ENCODE measurements at regions not wholly inside any gene's neighbourhood (a gene's known extent, or its start where the extent isn't known, plus 50 kb on each side); places are given as distances from the start of the nearest gene placed in this dataset.

DNA sequence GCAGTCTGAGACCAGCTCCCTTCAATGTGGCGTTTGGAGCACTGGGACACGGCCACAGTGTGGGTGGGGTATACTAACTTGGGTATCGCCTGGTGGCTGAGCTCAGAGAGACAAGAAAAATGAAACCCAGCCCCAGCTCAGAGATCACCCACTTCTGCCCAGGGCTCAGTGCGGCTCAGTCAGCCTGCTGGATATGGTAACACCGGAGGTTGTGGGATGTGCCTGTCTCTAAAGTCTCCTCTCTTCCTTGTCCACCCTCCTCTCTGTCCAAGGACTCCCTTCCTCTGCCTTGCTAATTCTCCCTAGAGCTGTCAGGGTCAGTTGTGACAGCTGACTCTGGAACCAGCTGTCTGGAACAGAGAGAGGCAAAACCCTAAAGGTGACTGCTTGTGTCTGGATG, 149.1 kb downstream of the PTPN20 start:
- DNase-seq (ENCODE audit: low read depth, low spot score): no peak
- Histone ChIP-seq H3K36me3 (ENCODE audit: insufficient read depth, low read length) (no peaks in the 10 kb centered on the region), H3K4me3 (no peak overlapping the region), H3K9me3 (ENCODE audit: low read depth, low read length) (no peaks in the 10 kb centered on the region), H3K9ac (ENCODE audit: insufficient read length) (no peak overlapping the region), H3K27ac (no peak overlapping the region)
- TF ChIP-seq FOXP2 (optimal IDR thresholded peaks at IDR 0.05; ENCODE audit: control extremely low read depth, extremely low read length, insufficient read depth): no peak
- TF ChIP-seq POLR2AphosphoS5 (IDR thresholded peaks at IDR 0.05; ENCODE audit: borderline replicate concordance, low read depth, low read length): no peak
- no peak for TF ChIP-seq EZH2 (IDR thresholded peaks at IDR 0.05)

DNA sequence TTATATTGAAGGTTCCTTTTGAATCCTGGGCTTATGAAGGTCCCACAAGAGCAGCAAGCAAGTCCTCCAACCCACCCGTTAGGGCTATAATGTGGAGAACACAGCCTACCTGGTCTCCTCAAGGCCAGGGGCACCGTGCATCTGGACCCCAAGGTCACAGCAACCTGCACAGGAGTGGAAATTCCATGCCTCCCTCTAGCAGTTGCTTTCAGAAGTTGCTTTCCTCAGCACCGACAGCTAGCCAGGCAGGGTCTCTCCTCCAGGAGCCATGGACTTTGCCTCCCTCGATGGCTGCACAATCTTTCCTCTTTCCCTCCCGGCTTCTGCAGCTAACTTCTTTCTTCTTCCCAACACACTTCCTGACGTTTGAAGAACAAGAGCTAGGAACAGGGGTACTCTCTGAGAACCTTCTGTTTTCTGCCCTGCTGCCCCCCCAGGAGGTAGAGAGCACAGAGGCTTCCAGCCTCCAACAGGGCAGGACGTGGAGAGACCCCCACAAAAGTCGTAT, 149.8 kb downstream of the PTPN20 start:
- no peaks in the 10 kb centered on the region for H3K9me3 ChIP-seq (ENCODE audit: low read depth, low read length)
- H3K27ac ChIP-seq: no peak overlapping the region
- no peaks in the 10 kb centered on the region for H3K36me3 ChIP-seq (ENCODE audit: insufficient read depth, low read length)
- H3K4me3 ChIP-seq: no peak overlapping the region
- DNase-seq (ENCODE audit: low read depth, low spot score): no peak
- H3K9ac ChIP-seq (ENCODE audit: insufficient read length): no peak overlapping the region
- TF ChIP-seq FOXP2 (optimal IDR thresholded peaks at IDR 0.05; ENCODE audit: control extremely low read depth, extremely low read length, insufficient read depth) (no peak), POLR2AphosphoS5 (IDR thresholded peaks at IDR 0.05; ENCODE audit: borderline replicate concordance, low read depth, low read length) (no peak), EZH2 (IDR thresholded peaks at IDR 0.05) (no peak)

DNA sequence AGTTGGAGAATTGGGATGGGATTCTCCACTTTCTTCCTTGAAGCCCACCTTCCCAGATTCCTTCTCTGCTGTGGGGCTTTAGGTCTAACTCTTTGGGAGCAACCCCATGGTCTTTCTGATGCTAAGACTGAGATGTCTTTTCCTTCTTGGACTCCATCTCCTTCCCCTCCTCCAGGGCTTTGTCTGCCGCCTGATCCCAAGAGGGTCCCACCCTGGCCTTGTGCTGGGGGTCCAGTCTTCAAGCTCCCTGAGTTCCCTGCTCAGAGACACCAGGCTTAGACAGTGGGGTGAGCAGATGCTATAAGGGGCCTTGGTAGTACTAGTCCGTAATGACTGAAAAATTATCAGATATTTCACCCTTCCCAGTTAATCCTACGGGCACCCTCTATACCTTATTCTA, 150.5 kb downstream of the PTPN20 start:
- H3K27ac ChIP-seq: no peak overlapping the region
- H3K9ac ChIP-seq (ENCODE audit: insufficient read length): no peak overlapping the region
- TF ChIP-seq FOXP2 (optimal IDR thresholded peaks at IDR 0.05; ENCODE audit: control extremely low read depth, extremely low read length, insufficient read depth): no peak
- TF ChIP-seq POLR2AphosphoS5 (IDR thresholded peaks at IDR 0.05; ENCODE audit: borderline replicate concordance, low read depth, low read length): no peak
- no peak for TF ChIP-seq EZH2 (IDR thresholded peaks at IDR 0.05)
- H3K9me3 ChIP-seq (ENCODE audit: low read depth, low read length): no peaks in the 10 kb centered on the region
- no peak for DNase-seq (ENCODE audit: low read depth, low spot score)
- H3K4me3 ChIP-seq: no peak overlapping the region
- H3K36me3 ChIP-seq (ENCODE audit: insufficient read depth, low read length): no peaks in the 10 kb centered on the region

DNA sequence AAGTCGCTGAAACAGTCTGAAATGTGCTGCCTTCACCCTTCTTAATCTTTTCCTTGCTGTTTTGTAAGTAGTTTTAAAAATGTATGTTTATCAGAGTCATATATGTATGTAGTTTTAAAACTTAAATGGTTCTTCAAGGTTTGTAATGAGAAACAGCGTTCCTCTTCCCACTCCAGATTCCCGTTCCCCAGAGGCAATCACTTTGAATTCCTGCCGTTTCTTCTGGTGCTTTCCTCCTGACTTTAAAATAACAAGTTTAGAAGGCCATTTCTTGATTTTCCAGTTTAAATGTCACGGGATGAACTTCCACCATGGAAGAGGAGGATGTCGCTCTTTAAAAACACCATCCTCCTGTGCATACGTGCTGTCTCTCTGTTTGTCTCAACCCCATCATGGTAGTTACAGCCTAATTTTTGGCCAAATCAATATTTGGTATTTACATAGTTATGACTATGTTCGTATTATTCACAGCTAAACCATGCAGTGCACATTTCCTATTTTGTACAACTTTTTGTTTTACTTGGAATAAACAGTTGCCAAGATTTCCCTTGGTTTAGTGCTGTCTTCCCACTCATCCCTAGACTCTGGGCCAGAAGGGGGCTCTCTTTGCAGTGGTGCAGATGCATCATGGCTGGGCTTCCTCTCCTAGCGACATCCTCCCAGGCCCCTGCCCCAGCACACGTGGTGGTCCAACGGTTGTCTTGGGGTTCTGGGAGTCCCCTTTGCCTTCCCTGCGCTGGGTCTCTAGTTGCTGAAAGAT, 151.4 kb downstream of the PTPN20 start:
- Histone ChIP-seq H3K9me3 (ENCODE audit: low read depth, low read length) (no peaks in the 10 kb centered on the region), H3K27ac (no peak overlapping the region), H3K9ac (ENCODE audit: insufficient read length) (no peak overlapping the region), H3K36me3 (ENCODE audit: insufficient read depth, low read length) (no peaks in the 10 kb centered on the region), H3K4me3 (no peak overlapping the region)
- TF ChIP-seq EZH2 (IDR thresholded peaks at IDR 0.05) (no peak), FOXP2 (optimal IDR thresholded peaks at IDR 0.05; ENCODE audit: control extremely low read depth, extremely low read length, insufficient read depth) (no peak), POLR2AphosphoS5 (IDR thresholded peaks at IDR 0.05; ENCODE audit: borderline replicate concordance, low read depth, low read length) (no peak)
- no peak for DNase-seq (ENCODE audit: low read depth, low spot score)

DNA sequence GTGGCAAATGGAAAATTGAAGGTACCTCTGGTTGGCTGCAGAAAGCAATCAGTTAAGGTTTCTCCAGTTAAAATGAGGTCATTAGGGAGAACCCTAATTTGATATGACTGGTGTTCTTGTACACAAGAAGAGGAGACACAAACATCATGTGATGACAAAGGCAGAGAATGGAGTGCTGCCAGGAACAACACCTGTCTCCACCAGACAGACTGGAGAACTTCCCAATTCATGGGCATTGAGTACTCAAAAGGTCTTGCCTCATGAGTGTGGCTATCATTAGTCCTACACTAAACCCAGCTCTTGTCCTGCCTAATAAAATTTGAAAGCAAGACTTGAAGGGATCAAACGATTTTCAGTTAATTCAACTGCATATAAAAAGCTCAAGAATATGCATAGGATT, 152.6 kb downstream of the PTPN20 start:
- Histone ChIP-seq H3K27ac (no peak overlapping the region), H3K4me3 (no peak overlapping the region), H3K36me3 (ENCODE audit: insufficient read depth, low read length) (no peaks in the 10 kb centered on the region), H3K9ac (ENCODE audit: insufficient read length) (no peak overlapping the region), H3K9me3 (ENCODE audit: low read depth, low read length) (no peaks in the 10 kb centered on the region)
- no peak for DNase-seq (ENCODE audit: low read depth, low spot score)
- no peak for TF ChIP-seq POLR2AphosphoS5 (IDR thresholded peaks at IDR 0.05; ENCODE audit: borderline replicate concordance, low read depth, low read length)
- TF ChIP-seq EZH2 (IDR thresholded peaks at IDR 0.05): no peak
- TF ChIP-seq FOXP2 (optimal IDR thresholded peaks at IDR 0.05; ENCODE audit: control extremely low read depth, extremely low read length, insufficient read depth): no peak

DNA sequence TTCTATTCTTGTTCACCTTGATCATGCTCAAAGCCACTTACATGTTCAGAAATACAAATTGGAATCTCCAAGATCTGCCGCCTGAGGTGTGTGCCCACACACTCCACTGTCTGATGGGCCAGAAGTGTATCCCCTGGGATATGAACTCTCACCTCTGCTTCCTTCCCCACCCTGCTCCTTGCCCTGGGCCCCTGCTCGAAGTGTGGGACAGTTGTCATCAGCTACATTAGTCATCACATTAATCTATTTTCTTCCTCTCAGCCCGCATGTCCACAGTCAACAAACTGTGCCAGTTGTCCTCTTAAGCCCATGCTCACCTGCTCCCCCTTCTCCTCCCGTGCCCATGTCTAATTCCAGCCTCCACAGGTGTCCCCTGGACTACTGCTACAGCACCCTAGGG, 154.7 kb downstream of the PTPN20 start:
- TF ChIP-seq POLR2AphosphoS5 (IDR thresholded peaks at IDR 0.05; ENCODE audit: borderline replicate concordance, low read depth, low read length): no peak
- no peak for TF ChIP-seq FOXP2 (optimal IDR thresholded peaks at IDR 0.05; ENCODE audit: control extremely low read depth, extremely low read length, insufficient read depth)
- TF ChIP-seq EZH2 (IDR thresholded peaks at IDR 0.05): no peak
- no peak overlapping the region for H3K4me3 ChIP-seq
- H3K27ac ChIP-seq: no peak overlapping the region
- H3K9me3 ChIP-seq (ENCODE audit: low read depth, low read length): no peaks in the 10 kb centered on the region
- no peaks in the 10 kb centered on the region for H3K36me3 ChIP-seq (ENCODE audit: insufficient read depth, low read length)
- no peak for DNase-seq (ENCODE audit: low read depth, low spot score)
- no peak overlapping the region for H3K9ac ChIP-seq (ENCODE audit: insufficient read length)

DNA sequence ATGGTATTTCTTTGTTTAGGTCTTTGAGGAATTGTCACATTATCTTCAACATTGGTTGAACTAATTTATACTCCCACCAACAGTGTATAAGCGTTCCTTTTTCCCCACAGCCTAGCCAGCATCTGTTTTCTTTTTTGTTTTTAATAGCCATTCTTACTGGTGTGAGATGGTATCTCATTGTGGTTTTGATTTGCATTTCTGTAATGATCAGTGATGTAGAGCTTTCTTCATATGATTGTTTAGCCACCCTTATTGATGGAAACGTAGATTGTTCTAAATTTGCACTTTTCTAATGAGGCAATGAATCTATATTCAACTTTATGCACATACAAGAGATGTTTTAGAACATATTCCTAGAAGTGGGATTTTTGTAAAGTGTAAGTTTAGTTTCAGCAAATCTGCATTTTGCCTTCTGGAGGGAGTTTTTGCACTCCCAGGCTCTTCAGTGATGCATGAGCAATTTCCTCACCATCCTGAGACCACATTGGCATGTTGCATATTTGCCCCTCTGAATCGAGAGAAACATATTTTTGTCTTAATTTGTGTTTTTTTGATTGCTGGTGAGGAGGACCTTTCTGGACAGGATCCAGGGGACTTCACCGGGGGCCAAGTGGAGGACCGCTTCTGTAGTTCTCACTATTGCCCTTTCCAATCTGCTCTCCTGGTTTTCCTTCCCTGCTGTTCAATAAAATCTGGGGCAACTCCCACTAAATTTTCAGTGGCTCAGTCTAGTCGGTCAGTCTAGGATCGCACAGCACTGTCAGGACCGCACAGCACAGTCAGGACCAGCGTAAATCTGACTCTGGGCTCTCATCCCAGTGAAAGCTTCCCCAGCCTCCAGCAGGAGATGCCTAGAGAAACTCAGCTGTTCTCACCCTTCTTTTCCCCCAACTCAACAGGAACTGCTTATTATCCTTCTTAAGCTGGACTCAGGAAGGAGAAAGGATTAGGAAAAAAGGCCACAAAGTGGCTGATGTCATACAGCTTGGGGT, 157.0 kb downstream of the PTPN20 start:
- Histone ChIP-seq H3K27ac (no peak overlapping the region), H3K9ac (ENCODE audit: insufficient read length) (no peak overlapping the region), H3K4me3 (no peak overlapping the region), H3K36me3 (ENCODE audit: insufficient read depth, low read length) (no peaks in the 10 kb centered on the region), H3K9me3 (ENCODE audit: low read depth, low read length) (no peaks in the 10 kb centered on the region)
- DNase-seq (ENCODE audit: low read depth, low spot score): no peak
- TF ChIP-seq EZH2 (IDR thresholded peaks at IDR 0.05) (no peak), POLR2AphosphoS5 (IDR thresholded peaks at IDR 0.05; ENCODE audit: borderline replicate concordance, low read depth, low read length) (no peak), FOXP2 (optimal IDR thresholded peaks at IDR 0.05; ENCODE audit: control extremely low read depth, extremely low read length, insufficient read depth) (no peak)

DNA sequence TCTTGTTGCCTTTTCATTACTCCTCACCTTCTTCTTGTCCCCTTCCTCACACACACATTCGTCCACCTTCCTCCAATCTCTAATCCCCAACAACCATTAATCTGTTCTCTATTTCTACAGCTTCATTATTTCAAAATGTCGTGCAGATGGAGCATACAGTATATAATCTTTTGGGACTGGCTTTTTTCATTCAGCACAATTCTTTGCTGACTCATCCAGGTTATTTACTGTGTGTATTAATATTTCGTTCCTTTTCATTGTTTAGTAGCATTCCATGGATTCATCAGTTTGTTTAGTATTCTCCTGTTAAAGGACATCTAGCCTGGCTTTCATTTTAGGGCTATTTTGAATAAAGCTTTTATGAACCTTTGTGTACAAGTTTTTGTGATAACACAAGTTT, 159.3 kb downstream of the PTPN20 start:
- DNase-seq (ENCODE audit: low read depth, low spot score): no peak
- Histone ChIP-seq H3K4me3 (no peak overlapping the region), H3K9me3 (ENCODE audit: low read depth, low read length) (no peaks in the 10 kb centered on the region), H3K36me3 (ENCODE audit: insufficient read depth, low read length) (no peaks in the 10 kb centered on the region), H3K27ac (no peak overlapping the region), H3K9ac (ENCODE audit: insufficient read length) (no peak overlapping the region)
- TF ChIP-seq EZH2 (IDR thresholded peaks at IDR 0.05): no peak
- TF ChIP-seq FOXP2 (optimal IDR thresholded peaks at IDR 0.05; ENCODE audit: control extremely low read depth, extremely low read length, insufficient read depth): no peak
- TF ChIP-seq POLR2AphosphoS5 (IDR thresholded peaks at IDR 0.05; ENCODE audit: borderline replicate concordance, low read depth, low read length): no peak

Data from SK-N-MC (cell line).